Femur (tissue), 1 donor: ENCODE measurements at regions not wholly inside any gene's neighbourhood (a gene's known extent, or its start where the extent isn't known, plus 50 kb on each side); places are given as distances from the start of the nearest gene placed in this dataset.
"Not testable (repeated sequence)": the region's sequence is repeated elsewhere in the genome, so short reads cannot be mapped to it uniquely, and the experiment has no call there.

Experiments used
- DNase-seq: peaks from one replicate; pipeline ENCODE4 v3.0.0-alpha.2; 2017

DNA sequence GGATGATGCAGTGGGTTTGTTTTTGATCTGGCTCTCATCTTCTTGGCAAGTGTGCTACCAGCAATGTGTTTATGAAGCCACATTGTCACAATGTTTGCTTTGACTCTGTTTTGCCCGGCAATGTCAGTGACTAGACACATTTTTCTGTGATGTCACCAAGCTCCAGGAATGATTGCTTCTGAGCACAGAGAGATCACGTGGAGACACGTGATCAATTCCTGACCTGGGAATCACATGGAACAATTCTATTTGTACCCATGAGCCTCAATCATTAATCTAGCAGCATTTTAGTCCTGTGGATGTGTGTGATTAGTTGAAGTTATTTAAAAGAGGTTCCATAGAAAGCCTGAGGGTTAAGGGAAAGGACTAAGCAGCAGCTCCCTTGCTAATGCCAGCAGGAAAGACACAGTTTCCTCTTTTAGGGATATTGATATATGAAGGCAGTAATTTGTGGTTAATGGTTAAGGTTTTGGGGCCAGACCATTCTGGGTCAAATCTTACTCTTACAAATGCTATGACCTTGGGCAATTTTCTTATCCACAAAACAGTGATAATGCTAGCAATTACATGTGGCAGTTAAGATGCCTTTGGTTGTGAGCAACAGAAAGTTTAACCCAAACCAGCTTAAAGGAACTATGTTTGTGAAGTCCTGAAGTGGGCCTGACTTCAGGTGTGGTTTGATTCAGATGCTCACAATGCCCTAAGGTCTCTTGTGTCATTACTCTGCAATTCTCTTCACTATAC, 59.0 kb downstream of the FASLG start:
- DNase-seq = no peak

DNA sequence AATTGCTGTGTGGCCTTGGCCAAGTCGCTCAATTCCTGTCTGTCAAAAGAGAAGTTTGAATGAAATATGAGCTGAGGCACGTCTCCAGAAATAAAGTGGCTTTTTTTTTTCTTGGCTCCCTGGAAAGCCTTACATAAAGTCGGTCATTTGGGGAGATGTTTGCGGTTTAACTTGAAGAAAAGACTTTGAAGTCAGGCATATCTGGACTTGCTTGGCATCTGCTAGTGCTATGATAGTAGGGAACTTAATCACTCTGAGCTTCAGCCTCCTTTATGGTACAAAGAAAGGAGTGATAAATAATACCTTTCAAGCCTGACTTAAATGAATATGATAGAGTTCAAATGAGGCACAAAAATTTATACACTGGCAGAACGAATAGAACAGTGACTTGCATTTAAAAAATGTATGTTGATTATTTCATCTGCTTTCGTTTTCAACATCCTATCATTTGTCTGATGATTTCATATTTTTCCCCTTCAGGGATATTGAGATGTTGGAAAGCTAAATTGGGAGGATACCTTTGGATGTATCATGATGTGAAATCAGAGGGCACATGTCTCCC, 60.2 kb downstream of the FASLG start:
- DNase-seq = no peak

- no peak for DNase-seq
These were observed 60.8 kb downstream of the FASLG start for GRCh38 chr1:172719694-172720138.

DNA sequence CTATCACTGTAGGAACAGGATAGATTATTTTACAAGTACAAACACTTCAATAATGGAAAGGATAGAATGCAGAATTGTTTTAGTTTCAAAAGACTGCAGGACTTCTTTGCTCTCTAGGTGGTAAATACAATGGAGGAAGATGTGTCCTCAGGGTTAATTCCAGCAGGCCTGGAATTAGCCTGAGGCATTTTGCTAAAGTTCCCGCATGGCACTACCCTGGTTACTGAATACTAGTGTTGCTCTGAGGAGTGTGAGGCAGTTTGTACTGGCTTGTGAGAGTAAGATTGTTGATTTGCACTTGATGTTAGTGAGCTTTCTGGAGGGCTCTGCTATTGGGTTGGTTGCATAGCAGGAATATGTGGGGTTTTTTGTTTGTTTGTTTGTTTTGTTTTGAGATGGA, 61.4 kb downstream of the FASLG start:
- DNase-seq = no peak

GRCh38 chr1:172723251-172723650, 64.3 kb downstream of the FASLG start:
- DNase-seq = no peak

GRCh38 chr1:172724232-172724631, 65.3 kb downstream of the FASLG start:
- no peak for DNase-seq

DNA sequence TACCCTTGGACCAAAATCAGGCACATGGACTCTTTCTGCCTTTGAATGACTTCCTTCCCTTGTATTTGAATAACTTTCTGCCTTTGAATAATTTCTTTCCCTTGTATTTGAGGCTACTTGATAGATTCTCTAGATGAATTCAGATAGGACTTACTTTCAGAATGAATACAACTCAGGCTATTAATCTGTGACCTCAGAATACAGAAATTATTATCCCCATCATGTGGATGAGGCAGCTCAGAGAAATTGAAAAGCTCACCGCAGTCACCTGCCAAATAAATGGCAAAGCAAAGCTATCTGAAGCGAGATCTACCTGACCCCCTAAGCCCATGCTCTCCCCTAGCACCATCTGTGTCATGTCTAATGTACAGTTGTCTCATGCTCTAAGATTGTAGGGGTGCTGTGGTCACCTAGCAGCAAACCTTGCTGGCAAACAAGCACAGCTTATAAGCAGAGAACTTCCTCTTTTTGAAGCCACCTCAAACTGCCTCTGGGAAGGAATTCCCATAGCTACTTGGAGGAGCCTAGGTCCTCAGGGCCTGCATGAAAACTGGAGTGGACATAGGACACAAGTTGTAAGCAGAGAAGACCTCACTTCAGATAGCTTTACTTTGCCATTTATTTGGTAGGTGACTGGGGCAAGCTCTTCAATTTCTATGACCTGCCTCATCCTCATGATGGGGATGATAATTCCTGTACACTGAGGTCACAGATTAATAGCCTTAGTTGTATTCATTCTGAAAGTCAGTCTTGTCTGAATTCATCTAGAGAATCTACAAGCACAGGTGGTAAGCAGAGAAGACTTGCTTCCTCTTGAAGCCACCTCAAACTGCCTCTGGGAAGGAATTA, 66.1 kb downstream of the FASLG start:
- DNase-seq = no peak

- no peak for DNase-seq
These were observed 67.8 kb downstream of the FASLG start for GRCh38 chr1:172726740-172727139.

DNA sequence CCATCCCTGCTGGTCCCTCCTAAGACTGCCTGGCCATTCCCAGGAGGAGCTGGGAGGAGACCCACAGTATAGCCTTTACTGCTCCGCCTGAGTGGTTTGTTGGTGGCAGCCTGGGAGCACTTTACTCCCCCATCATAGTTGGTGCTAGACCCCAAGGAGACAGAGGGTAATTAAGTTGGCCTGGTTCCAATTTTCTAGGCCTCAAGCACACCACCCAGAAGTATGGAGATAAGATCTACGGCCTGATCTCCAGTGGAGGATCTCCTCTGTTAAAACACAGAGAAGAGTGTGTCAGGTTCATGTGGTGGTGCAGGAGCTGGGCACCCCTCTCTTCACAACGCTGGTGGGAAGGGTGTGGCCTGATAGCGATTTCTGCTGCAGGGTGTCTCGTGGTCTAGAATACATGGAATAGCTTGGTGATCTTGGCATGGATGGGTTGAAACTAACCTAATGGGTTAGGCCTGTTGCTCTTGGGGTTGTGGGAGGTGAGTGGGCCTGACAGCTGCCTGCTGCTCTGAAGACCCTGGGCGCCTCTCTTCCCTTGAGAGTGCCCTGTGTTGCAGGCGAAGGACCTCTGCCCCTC, 68.5 kb downstream of the FASLG start:
- DNase-seq = no peak

DNA sequence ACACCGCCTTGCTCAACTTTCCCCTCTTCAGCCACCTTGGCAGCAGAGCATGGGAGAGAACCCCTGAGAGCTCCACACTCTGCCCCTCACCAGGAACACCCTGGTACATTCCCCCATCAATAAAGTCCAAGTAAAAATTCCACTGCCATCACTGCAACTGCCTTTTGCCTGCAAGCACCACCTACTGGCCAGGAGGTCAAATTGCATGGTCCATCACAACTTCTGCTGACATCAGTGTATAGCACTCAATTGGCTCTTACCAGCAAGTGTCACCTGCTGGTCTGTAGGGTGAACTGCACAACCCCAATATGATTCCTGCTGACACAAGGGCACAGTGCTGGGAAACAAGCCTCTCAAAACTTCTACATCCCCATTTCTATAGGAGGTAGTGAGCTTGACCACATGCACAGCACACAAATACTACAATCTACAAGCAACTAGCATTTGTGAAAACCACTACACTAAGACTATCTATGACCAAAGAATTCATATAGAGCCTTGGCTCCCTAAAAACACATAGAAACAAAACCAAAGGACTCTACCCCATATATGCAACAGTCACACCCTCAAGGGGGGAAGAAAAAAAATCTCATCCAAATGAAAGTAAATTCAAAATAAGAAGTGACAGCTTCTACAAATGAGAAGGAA, 69.2 kb downstream of the FASLG start:
- DNase-seq = no peak

GRCh38 chr1:172728705-172729104, 69.8 kb downstream of the FASLG start:
- not testable (repeated sequence) for DNase-seq

DNA sequence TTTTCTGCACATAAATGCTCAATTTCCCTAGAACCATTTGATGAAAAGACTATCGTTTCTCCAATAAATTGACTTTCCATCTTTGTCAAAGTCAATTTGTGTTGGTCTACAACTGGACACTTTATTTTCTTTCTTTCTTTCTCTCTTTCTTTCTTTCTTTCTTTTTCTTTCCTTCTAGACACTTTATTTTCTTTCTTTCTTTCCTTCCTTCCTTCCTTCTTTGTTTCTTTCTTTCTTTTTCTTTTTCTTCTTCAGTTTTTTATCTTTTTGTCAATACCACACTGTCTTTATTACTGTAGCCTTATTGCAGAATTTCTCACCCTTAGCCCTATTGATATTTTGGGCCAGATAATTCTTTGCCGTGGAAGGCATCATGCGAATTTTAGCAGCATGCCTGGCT, 73.5 kb downstream of the FASLG start:
- DNase-seq = no peak

GRCh38 chr1:172733815-172734214, 74.9 kb downstream of the FASLG start:
- DNase-seq = no peak

DNA sequence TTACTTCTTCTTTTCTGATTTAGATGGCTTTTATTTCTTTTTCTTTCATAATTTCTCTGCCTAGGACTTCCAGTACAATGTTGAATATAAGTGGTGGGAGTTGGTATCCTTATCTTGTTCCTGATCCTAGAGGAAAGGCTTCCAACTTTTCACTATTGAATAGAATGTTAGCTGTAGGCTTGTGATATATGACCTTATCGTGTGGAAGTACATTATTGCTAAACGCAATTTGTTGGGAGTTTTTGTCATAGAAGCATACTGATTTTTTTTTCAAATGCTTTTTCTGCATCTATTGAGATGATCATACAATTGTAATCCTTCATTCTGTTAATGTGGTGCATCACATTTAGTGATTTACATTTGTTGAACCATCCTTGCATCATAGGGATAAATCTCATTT, 79.5 kb downstream of the FASLG start:
- no peak for DNase-seq

DNA sequence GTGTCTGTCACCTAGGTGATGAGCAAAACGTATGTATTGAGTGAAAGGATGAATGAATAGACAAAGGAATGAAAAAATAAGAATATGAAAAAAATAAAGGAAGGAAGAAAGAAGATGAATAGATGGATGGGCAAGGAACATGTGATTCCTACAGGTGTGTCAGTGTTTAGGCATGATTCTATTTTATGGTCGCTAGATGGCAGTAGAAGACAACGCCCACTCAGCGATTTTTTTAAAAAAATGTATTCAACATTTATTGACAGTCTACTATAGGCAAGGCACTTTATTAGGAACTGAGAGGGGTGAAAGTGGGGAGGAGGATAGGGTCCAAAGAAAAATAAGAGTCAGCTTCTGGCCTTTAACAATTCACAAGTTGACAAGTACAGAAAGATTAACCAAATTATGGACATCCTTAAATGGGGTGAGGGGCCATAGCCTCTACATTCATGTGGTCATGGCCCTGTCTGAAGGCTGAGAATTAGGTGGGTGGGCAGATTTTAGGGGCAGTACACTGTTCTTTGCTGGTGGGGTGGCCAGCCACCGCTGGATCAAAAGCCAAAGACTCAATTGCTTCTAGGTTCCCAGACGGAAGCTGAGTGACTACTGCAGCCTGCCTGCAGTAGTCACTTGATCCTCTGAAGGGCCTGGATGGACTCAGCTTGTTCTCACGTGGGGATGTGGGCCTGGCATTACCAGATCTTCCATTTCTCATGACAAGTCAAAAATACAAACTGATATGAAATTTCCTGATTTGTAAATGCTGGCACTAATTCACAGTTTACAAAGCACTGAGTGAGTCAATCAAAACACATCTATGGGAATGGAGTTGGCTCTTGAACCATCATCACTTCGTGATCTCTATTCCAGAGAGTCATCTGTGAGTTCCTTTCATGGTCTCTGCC, 83.9 kb downstream of the FASLG start:
- DNase-seq = no peak

GRCh38 chr1:172745014-172745413, 86.1 kb downstream of the FASLG start:
- no peak for DNase-seq

DNA sequence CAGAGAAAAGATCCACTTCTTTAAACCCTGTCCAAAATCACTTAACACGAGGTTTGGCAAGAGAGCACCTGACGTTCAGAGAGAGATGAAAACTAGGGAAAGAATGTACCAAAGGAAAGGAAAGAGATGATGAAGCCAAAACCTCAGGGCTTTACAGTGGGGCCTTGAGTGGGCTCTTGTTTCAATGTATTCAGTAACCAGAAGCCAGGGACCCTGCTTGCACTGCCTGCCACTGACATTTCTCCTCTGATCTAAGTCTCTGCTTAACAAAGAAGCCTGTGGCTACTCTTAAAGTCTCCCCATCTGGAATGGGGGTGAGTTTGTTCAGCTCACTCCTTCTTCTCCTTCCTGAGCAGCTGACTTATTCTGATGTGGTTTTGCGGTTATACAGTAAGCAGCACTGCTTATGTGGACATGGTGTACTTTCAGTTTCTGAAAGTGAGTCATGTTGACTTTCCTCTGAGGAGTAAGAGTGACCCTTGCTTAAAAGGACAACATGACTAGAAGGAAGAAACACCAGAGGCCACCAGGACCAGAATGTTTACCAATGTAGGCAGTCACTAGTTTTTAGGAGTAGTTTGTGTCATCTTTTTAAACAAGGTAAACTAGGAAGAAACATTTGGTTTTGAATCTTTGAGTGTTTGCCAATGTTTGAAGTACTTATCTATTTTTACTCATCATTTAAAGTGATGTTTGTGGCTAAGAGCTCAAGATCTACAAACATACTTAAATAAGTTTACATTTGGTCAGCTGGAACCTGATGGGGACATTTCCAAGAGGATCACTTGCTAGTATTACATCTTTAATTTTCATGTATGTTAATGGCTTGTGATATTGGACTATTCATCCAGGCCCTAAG, 87.4 kb downstream of the FASLG start:
- peak; percentile 32 for DNase-seq

DNA sequence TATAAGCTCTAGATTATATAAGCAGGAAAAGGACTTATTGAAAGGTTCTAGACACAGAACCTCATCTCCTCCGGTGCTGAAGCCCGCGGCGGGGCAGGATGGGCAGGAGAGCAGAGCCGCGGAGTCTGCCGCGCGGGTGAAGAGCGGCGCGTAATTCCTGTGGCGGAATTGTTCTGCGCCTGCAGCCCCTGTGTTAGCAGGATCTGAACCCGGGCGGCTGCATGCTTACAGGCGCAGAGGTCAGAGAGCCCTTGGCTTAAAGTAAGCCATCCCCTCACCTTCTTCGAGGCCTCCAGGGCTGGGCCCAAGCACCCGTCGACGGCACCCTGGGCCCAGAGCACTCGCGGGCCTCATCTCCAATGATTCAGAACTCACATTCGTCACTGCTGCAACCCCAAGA, 89.3 kb downstream of the FASLG start:
- no peak for DNase-seq

- no peak for DNase-seq
These were observed 92.8 kb downstream of the FASLG start for GRCh38 chr1:172751683-172752082.

DNA sequence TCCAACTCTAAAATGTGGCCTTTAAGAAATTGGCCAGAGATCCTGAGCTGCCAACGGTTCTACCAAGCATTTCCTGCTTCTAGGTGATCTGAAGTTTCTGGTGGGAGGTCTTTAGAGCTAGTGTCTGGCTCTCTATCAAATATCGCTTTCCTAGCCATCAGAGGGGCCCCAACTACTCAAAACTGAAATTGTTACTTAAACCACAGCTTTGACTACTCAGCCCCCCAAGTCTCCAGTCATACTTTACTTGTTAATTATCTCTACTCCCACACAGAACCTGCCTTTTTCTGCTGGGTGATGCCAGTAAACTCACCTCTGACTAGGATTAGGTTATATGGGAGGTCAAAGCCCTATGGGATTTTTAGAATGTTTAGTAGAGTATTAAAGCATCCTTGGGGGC, 95.1 kb downstream of the FASLG start:
- DNase-seq = no peak

DNA sequence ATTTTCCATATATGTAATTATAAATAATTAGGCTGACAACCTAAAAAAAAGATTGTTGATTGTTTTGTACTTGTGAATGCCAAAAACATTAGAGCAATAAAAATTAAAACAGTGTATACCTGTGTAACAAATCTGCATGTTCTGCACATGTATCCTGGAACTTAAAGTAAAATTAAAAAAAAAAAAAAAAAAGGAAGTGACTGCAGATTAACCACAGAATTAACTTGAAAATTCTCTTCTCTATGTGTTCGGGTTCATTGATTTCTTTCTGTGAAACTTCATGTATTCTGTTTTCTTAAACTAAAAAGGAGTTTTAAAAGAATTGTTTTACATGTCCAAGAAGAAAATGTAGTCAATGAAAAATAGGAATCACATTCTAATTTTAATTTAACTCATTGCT, 95.7 kb downstream of the FASLG start:
- DNase-seq = no peak
